Jurkat, Clone E6-1 (cell line): ENCODE measurements at regions not wholly inside any gene's neighbourhood (a gene's known extent, or its start where the extent isn't known, plus 50 kb on each side); places are given as distances from the start of the nearest gene placed in this dataset.

Source experiments
- DNase-seq: peaks from one replicate; pipeline ENCODE4 v3.0.0-alpha.2; 2011; ENCODE audit warnings: low read depth, low spot score
- H3K4me3 ChIP-seq: 2 replicates; pipeline ENCODE4 v1.5.1; 2011; ENCODE audit warnings: mild to moderate bottlenecking, low read length, control low read depth, moderate library complexity

DNA sequence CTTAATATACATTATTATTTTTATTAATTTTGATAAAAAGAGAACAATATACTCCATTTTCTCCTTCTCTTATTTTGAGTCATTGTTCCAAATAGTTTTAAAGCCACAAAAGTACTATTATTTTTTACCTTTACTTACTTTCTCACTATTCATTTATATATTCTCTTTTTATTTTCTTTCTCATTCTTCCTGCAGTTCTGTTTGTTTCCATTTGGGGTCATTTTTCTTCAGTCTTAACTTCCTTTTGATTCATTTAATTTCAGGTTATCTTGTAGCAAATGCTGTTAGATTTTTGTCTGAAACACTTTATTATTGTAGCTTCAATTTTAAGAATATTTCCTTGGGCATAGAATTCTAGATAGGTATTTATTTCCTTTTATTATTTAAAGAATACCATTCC, 438.6 kb upstream of the EPHA5 start:
- no peak overlapping the region for H3K4me3 ChIP-seq
- DNase-seq: no peak

DNA sequence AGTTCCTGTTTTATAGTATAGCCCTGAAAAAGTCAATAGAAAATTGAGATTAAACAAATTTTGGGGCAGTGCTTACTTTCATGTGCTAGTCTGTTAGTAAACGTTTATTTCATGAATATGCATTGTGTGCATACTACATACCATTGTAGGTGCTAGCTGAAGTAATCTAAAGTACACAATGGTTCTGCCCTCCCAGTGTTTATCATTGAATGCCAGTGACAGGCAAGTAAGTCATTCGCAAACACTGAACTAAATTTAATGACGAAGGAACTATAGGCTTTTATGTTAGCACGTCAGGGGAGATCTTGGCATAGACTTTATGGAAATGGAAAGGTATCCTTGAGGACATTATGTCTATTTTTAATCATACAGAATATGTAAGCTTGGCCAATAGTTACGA, 426.9 kb upstream of the EPHA5 start:
- DNase-seq: no peak

DNA sequence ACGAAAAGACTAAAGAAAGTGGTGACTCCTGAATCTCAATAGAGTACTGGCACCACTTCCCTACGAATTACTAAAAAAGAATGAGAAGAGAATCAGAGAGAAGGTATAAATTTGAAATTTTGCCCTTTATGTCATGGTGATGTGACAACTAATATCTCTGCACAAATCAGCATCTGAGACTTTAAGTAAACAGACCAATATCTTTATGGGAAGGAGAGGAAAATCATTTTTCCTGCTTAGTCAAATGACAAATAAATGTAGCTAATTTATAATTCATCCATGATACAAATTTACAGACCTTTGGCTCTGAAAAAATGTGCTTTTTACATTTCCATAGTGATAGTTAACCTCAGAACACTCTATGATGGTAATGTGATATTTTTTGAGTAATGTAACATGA, 424.8 kb upstream of the EPHA5 start:
- DNase-seq: no peak
- H3K4me3 ChIP-seq: no peak overlapping the region

More for the DNA sequence above, 426.9 kb upstream of the EPHA5 start:
- no peak overlapping the region for H3K4me3 ChIP-seq

DNA sequence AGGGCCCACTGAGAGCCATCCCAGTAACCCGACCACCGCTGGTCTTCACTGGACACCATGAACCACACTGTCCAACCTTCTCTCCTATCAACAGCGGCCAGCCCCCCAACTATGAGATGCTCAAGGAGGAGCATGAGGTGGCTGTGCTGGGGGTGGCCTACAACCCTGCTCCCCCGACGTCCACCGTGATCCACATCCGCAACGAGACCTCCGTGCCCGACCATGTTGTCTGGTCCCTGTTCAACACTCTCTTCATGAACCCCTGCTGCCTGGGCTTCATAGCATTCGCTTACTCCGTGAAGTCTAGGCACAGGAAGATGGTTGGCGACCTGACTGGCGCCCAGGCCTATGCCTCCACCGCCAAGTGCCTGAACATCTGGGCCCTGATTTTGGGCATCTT, 423.8 kb upstream of the EPHA5 start:
- H3K4me3 ChIP-seq: no peak overlapping the region
- DNase-seq: no peak

DNA sequence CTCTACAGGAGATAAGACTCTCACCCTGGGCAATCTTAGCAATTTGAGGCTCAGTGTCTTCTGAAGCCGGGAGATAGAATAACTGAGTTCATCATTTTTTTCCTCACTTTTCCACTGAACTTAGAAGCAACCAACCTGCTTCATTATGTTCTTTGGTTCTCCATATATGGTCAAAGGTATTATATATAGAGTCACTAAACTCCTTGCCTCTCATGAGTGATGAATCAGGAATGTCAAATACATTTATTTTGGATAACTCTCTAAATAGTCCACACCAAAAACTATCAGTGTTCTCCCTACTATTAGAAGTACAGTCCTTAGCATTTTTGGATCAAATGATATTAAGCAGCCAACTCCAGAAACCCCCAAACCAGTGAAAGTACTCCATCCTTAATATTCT, 421.5 kb upstream of the EPHA5 start:
- no peak for DNase-seq
- H3K4me3 ChIP-seq: no peak overlapping the region

DNA sequence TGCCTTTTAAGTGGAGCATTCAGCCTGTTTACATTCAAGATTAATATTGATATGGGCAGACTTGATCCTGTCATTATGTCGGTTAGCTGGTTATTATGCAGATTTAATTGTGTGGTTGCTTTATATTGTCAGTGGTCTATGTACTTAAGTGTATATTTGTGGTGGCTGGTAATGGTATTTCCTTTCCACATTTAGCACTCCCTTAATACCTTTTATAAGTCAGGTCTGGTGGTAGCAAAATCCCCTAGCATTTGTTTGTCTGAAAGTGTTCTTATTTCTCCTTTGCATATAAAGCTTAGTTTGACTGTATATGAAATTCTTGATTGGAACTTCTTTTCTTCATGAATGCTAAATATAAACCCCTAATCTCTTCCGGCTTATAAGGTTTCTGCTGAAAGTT, 403.7 kb upstream of the EPHA5 start:
- H3K4me3 ChIP-seq: no peak overlapping the region
- no peak for DNase-seq

DNA sequence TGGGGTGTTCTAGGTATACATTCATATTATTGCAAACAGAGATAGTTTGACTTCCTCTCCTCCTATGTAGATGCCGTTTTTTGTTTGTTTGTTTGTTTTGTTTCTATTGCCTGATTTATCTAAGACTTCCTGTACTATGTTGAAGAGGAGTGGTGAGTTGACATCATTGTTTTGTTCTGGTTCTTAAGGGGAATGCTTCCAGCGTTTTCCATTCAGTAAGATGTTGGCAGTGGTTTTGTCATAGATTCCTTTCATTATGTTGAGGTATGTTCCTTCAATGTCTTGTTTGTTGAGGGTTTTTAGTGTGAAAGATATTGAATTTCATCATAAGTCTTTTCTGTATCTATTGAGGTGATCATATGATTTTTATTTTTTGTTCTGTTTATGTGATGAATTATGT, 401.6 kb upstream of the EPHA5 start:
- no peak overlapping the region for H3K4me3 ChIP-seq
- no peak for DNase-seq

DNA sequence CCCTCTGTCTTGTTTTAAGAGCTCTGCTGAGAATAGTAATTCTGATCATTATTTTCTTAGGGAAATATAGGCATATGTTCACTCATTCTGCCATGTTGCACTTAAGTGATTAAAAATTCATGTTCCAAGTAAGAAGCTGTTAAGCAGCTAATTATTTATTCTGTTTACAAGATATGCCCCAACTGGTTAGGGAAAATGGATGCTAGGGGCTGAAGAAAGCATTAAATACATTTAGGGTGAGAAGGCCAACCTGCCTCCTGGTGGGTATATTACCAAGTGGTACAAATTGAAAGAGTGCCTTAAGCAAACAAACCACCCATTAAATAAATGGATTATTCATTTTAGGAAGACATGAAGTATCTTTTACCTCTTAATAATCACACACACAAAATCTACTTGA, 392.6 kb upstream of the EPHA5 start:
- H3K4me3 ChIP-seq: no peak overlapping the region
- no peak for DNase-seq

DNA sequence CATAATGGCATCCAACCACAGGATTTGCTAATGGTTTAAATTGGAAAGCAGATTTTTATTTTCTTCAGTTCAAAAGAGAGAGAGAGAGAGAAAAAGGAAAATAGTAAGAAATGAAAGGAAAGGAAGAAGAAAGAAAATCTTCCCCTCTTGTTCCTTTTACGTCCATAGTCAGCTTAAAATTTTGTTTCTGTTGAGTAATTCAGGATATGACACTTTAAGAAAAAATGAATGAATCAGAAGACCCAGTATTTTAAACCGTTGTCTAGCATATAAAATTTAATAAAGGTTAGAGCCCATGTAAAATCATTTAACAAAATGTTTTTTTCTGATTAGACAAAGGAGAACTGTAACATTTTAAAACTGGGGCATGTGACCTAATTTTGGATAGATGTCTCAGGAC, 391.8 kb upstream of the EPHA5 start:
- no peak for DNase-seq
- no peak overlapping the region for H3K4me3 ChIP-seq

DNA sequence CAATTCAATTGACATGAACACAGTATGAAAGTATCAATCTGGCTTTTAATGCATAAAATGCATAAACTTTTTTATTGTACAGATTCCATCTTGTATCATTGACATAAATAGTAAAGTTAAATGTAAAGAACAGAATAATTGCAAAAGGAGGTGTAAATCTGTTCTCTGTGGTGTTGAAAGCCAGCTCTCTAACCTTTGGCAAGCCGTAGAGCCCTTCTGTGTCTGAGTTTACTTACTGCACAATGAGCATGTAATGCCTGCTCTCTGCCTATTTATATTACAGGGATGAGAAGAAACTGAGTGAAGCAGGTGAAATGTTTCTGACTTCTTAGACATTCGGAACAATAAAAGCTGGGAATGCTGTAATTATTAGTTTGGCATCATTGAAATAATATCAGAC, 389.3 kb upstream of the EPHA5 start:
- no peak overlapping the region for H3K4me3 ChIP-seq
- no peak for DNase-seq

DNA sequence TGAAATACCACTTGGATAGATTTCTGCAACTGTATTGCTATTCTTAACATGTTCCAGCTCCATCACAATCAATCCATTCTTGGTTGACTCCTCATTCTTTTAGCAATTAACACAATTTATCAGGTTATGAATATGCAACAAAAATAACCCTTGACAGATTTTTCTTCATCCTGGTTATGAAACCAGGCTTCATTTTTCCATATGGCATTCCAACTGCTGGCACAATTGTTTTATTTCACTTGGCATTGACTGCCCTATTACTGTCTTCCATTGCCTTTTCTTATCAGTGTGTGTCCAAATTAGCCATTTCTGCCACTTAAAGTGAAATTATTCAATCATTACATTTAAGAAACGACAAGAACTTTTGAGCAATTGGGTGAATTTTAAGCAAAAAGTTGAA, 388.8 kb upstream of the EPHA5 start:
- DNase-seq: no peak
- no peak overlapping the region for H3K4me3 ChIP-seq

DNA sequence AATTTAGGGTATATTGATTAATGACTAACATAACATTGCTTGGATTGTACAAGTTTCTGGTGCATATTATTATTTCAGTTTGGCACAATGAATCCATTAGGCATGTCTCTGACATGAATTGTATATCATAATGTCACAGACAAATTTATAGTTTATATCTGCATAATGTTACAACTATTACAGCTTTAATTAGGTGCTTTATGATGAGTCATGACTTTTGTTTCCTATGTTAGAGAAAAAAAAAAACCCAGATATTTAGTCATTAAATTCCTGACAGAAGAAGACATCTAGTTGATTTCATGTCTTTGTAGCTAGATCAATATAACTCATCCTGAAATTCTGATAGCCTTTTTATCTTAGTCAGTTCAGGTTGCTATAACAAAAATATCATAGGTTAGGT, 385.7 kb upstream of the EPHA5 start:
- DNase-seq: no peak
- H3K4me3 ChIP-seq: no peak overlapping the region

DNA sequence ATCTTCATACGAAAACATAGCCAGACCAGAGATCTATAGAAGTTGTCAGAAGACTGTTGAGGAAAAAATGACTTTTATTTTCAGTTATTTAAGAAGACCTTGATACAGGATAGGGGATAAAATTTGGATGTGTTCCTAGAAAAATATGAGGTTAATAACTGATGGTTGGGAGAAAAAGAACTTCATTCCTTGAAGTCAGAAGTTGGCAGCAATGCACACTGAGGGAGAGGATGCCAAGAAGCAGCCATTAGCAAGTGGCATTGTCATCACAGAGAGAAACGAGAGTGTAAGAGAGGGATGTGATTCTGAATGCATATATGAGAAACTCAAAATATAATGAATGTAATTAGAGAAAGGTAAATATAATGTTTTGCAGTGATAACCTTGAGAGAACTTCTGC, 382.1 kb upstream of the EPHA5 start:
- no peak for DNase-seq
- no peak overlapping the region for H3K4me3 ChIP-seq

DNA sequence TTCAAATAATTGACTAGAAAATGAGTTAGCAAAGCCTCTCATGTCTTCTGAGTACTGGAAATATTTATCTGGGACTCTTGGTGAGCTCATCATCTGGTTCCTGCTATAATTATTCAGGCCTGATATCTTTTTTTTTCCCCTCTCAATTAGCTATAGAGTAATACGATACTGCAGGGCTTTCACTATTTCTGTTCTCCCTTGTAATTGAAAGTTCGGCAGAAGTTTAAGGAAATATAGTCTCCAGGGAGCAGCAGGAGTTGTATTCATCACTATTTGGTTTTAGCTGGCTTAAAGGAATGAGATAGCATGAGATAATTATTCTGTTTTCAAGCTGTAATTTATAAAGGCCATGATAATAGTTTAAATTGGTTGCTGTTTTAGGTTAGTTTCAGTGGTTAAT, 378.6 kb upstream of the EPHA5 start:
- no peak overlapping the region for H3K4me3 ChIP-seq
- no peak for DNase-seq

DNA sequence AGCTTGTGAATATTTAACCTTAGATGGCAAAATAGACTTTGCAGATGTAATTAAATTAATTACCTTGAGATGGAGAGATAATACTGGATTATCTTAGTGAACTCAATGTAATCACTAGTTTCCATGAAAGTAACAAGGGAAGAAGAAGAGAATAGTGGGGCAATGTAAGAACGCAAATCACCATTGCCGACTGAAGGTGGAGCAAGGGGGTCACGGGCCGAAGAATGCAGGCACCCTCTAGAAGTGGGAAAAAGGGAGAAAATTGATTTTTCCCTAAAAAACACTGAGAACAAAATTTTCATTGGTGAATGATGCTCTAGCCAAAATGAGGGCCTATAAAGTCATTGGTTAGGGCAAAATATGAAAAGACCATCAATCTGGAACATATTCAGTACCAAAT, 375.6 kb upstream of the EPHA5 start:
- no peak for DNase-seq
- H3K4me3 ChIP-seq: no peak overlapping the region

DNA sequence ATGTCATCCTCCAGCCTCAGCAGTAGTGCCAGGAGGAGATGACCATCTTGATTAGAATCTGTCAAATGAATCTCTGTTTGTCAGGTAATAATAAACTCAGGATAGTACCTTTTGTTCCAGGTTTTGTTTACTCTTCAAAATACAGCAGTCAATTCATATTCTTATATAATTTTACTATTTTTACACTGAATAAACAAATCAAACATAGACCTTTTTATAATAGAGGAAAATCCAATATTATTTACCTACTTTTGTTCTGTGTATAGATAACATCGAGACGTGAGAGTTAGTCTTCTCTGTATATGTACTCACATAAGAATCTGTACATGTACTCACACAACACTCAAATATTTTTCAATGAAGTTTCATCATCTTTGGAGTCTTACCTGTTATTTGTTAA, 365.4 kb upstream of the EPHA5 start:
- DNase-seq: no peak

DNA sequence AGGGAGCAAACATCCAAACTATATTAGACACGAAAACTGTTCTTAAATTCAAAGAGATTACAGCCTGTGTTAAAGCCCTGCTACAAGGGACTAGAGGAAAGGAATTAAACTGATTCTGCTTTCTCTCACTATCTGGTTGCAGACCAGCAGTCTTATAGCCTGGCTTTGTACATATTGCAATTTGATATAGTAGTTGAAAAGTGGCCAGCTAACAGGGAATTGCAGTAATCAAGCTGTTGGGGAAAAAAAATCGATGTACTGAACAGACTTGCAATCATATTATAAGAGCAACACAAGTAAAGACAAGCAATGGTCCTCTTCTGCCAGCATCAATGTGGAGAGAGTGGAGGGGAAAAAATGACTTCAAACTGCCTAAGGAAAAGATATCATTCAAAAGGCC, 364.4 kb upstream of the EPHA5 start:
- DNase-seq: no peak
- H3K4me3 ChIP-seq: no peak overlapping the region

More for the DNA sequence above, 365.4 kb upstream of the EPHA5 start:
- H3K4me3 ChIP-seq: no peak overlapping the region

DNA sequence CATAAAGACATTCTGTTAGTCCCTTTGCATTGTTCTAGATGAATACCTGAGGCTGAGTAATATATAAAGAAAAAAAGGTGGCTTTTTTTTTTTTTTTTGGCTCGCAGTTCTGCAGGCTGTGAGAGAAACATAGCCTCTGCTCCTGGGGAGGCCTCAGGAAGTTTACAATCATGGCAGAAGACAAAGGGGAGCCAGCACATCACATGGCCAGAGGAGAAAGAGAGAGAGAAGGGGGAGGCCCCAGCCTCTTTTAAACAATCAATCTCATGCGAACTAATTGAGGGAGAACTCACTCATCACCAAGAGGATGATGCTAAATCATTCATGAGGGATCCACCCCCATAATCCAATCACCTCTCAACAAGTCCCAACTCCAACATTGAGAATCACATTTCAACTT, 364.0 kb upstream of the EPHA5 start:
- H3K4me3 ChIP-seq: no peak overlapping the region
- no peak for DNase-seq

DNA sequence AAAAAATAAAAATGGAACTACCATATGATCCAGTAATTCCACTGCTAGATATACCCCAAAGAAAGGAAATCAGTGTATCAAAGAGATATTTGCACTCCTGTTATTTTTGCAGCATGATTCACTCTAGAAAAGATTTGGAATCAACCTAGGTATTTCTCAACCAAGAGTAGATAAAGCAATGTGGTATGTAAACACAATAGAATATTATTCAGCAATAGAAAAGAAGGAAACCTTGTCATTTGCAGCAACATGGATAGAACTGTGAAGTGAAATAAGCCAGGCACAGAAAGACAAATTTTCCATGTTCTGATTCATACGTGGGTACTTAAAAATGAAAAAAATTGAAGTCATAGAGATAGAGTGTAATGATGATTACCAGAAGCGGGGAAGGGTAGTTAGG, 362.3 kb upstream of the EPHA5 start:
- H3K4me3 ChIP-seq: no peak overlapping the region
- no peak for DNase-seq

DNA sequence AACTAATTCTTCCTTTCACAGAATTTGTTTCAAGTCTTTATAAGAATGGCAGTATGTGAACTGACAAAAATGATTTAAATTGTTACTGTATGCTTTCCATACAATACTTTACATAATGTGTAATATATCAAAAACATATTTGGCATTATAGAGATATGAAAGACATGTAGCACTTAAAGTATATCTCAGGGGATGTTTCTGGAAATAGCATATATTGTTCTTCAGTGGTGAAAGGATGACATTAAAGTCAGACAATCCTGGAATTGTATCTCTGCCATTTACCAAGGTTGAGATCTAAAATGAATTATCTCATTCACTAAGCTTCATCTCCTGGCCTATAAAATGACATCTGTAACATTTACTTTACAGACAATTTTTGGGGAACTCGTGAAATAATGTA, 358.4 kb upstream of the EPHA5 start:
- H3K4me3 ChIP-seq: no peak overlapping the region
- no peak for DNase-seq

DNA sequence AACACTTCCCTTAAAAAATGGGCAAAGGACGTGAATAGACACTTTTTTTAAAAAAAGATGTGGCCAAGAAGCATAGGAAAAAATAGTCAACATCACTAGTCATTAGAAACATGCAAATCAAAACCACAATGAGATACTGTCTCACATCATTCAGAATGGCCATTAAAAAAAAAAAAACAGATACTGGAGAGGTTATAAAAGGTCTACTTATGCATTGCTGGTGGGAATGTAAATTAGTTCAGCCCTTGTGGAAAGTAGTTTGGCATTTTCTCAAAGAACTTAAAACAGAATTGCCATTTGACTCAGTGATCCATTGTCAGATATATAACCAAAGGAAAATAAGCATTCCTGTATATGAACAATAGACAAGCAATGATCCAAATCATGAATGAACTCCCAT, 352.8 kb upstream of the EPHA5 start:
- no peak overlapping the region for H3K4me3 ChIP-seq
- no peak for DNase-seq

DNA sequence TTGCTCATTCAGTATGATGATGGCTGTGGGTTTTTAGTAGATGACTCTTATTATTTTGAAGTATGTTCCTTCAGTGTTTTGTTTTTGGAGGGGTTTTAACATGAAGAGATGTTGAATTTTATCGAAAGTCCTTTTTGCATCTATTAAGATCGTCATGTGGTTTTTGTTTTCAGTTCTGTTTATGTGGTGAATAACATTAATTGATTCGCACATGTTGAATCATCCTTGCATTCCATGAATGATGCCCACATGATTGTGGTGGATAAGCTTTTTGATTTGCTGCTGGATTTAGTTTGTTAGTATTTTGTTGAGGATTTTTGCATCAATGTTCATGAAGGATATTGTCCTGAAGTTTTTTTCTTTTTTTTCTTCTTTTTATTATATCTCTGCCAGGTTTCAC, 347.4 kb upstream of the EPHA5 start:
- H3K4me3 ChIP-seq: no peak overlapping the region
- no peak for DNase-seq
